Neutrophil (primary cell): ENCODE measurements at regions not wholly inside any gene's neighbourhood (a gene's known extent, or its start where the extent isn't known, plus 50 kb on each side); places are given as distances from the start of the nearest gene placed in this dataset.

Experiments used
- H3K27ac ChIP-seq: fragments of 200-600 bp; sonication (generic); 2 replicates; pipeline ENCODE4 v1.5.1; 2016; ENCODE audit warnings: mild to moderate bottlenecking, moderate library complexity
- H3K27me3 ChIP-seq: fragments of 200-600 bp; sonication (generic); 2 replicates; pipeline ENCODE4 v1.6.0; 2016; ENCODE audit warnings: mild to moderate bottlenecking
- H3K36me3 ChIP-seq: fragments of 200-600 bp; sonication (generic); 2 replicates; pipeline ENCODE4 v1.5.1; 2017
- H3K4me1 ChIP-seq, 2 experiments: fragments of 200-600 bp in 1 of 2; sonication (generic) in 1 of 2; 1 replicate in 1 of 2; 2 replicates in 1 of 2; pipeline versions ENCODE4 v1.5.1 to v1.6.1; 2013 to 2016; ENCODE audit warnings: low read depth in 1 of 2, low read length in 1 of 2, mild to moderate bottlenecking in 1 of 2, moderate library complexity in 1 of 2; ENCODE audit not compliant: control insufficient read depth in 1 of 2, insufficient read depth in 1 of 2
- H3K4me3 ChIP-seq, 2 experiments: fragments of 200-600 bp in 1 of 2; sonication (generic) in 1 of 2; 1 replicate in 1 of 2; 2 replicates in 1 of 2; pipeline ENCODE4 v1.5.1; 2013 to 2016; ENCODE audit warnings: low read depth in 1 of 2, low read length in 1 of 2, mild to moderate bottlenecking in 1 of 2, moderate library complexity in 1 of 2
- H3K9me3 ChIP-seq: fragments of 200-600 bp; sonication (generic); 2 replicates; pipeline ENCODE4 v1.5.1; 2016
- TF ChIP-seq, protein P1 (sequence below): fragments of 200-600 bp; sonication (generic); IDR thresholded peaks from 2 replicates; pipeline ENCODE4 v1.5.1; 2016; ENCODE audit warnings: antibody characterized with exemption

DNA sequence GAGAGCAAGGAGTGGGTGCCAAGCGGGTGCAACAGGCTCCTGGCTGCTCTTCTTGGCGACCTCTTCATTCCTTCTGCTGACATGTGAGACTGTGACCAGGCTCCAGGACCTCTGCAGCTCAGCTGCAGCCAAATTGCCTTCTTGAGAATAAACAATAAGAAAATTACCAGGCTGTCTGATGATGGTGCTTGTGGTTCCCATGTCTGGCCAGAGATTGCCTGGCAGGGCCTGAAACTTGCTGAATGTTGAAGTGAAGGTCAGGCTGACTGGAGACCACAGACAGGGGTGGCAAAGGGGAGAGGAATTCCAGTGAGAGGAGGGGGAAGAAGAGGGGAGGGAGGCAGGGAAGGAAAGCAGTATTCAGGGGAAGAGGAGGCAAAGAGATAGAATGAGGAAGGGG is 497.4 kb upstream of the PODXL start:
- H3K27ac ChIP-seq = no peak overlapping the region
- H3K9me3 ChIP-seq = no peaks in the 10 kb centered on the region
- no peaks in the 10 kb centered on the region for H3K36me3 ChIP-seq
- no peak overlapping the region for H3K4me3 ChIP-seq
- no peaks in the 10 kb centered on the region for H3K4me1 ChIP-seq
- no peaks in the 10 kb centered on the region for H3K27me3 ChIP-seq
- TF ChIP-seq, protein P1, sequence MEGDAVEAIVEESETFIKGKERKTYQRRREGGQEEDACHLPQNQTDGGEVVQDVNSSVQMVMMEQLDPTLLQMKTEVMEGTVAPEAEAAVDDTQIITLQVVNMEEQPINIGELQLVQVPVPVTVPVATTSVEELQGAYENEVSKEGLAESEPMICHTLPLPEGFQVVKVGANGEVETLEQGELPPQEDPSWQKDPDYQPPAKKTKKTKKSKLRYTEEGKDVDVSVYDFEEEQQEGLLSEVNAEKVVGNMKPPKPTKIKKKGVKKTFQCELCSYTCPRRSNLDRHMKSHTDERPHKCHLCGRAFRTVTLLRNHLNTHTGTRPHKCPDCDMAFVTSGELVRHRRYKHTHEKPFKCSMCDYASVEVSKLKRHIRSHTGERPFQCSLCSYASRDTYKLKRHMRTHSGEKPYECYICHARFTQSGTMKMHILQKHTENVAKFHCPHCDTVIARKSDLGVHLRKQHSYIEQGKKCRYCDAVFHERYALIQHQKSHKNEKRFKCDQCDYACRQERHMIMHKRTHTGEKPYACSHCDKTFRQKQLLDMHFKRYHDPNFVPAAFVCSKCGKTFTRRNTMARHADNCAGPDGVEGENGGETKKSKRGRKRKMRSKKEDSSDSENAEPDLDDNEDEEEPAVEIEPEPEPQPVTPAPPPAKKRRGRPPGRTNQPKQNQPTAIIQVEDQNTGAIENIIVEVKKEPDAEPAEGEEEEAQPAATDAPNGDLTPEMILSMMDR = no peak

GRCh38 chr7:132051311-132051710 is 494.9 kb upstream of the PODXL start:
- no peaks in the 10 kb centered on the region for H3K27me3 ChIP-seq
- H3K4me1 ChIP-seq = no peaks in the 10 kb centered on the region
- TF ChIP-seq, protein P1 = no peak
- H3K27ac ChIP-seq = no peak overlapping the region
- no peak overlapping the region for H3K4me3 ChIP-seq
- H3K36me3 ChIP-seq = no peaks in the 10 kb centered on the region
- no peaks in the 10 kb centered on the region for H3K9me3 ChIP-seq

DNA sequence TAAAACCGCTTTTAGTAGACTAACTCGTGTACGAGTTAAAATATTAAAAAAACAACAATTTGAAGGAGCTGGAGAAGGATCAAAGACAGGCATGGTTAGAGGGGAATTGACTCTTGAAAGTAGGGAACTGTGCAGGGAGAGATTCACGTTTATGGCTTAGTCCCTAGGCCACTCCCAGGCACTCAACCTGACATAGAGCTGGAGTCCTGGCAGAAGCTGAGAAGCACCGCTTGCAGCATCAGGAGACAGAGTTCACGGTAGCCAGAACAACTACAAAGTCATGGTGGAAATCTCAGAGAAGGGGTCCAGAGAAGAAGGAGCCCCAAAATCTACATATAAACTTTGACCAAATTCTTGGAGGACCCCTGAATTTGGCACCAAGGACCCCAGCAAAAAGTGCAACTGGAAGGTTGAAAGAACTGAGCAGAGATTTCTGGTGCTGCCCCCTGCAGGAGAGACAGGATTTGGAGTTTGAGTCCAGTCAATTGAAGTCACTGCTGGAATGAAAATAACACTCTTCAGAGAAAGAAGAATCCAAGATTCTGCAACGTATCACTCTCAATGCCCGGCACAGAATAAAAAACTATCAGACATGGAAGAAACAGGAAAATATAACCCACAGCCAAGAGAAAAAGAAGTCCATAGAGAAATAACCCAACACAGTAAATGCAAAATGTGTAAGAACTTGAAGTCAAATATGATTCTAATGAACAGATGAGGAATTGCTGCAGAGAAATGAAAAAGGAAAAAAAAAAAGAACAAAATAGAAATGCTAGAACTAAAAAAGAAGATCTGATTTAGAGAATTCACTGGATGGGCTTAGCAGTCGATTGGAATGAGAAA is 493.3 kb upstream of the PODXL start:
- H3K4me3 ChIP-seq = no peak overlapping the region
- no peak overlapping the region for H3K27ac ChIP-seq
- H3K27me3 ChIP-seq = no peaks in the 10 kb centered on the region
- no peaks in the 10 kb centered on the region for H3K36me3 ChIP-seq
- TF ChIP-seq, protein P1 = no peak
- no peaks in the 10 kb centered on the region for H3K4me1 ChIP-seq
- H3K9me3 ChIP-seq = no peaks in the 10 kb centered on the region

DNA sequence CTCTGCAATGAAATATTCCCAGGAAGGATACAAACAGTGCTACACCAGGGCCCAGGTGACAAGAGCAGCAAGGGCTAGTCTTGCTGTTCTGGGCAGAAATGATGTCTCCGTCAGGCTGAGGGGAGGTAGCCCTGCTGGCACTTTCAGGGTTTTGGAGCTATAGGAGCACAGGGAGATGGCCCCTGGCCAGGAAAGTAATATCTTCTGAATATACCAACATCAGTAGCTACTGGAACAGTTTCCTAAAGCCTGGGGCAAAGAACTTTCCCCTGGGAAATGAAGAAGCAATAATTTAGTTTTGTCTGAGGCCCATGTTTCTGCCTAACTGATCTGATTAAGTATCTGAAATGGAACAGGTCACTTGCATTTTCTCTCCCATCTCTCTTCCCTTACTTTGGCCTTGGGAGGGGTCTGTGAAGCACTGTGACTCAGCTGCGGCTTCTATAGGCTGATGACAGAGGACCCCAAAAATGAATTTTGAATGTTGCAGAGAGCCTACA is 489.1 kb upstream of the PODXL start:
- Histone ChIP-seq H3K4me3 (no peak overlapping the region), H3K27me3 (no peaks in the 10 kb centered on the region), H3K36me3 (no peaks in the 10 kb centered on the region), H3K9me3 (no peaks in the 10 kb centered on the region), H3K27ac (no peak overlapping the region), H3K4me1 (no peaks in the 10 kb centered on the region)
- TF ChIP-seq, protein P1 = no peak

DNA sequence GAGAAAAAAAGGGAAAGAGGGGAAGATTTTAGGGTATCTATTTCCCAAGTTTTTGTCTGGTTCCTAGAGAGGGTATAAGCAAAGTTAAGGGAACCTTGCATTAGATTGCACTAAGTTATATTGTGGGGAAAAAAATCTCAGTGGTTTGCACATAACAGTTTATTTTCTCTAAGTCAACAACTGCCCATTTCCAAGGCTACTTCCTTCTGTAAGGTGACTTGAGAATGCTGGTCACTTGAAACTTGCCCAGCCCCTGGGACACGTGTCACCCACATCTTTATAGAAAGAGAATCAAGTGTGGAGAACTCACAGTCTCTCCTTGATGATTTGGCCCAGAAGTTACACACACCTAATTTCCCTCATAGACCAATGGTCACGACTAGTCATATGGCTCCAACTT is 488.6 kb upstream of the PODXL start:
- Histone ChIP-seq H3K27ac (no peak overlapping the region), H3K9me3 (no peaks in the 10 kb centered on the region), H3K4me3 (no peak overlapping the region), H3K36me3 (no peaks in the 10 kb centered on the region), H3K27me3 (no peaks in the 10 kb centered on the region), H3K4me1 (no peaks in the 10 kb centered on the region)
- TF ChIP-seq, protein P1 = no peak
